ENCODE measurements at regions not wholly inside any gene's neighbourhood (a gene's known extent, or its start where the extent isn't known, plus 50 kb on each side); places are given as distances from the start of the nearest gene placed in this dataset.

DNA sequence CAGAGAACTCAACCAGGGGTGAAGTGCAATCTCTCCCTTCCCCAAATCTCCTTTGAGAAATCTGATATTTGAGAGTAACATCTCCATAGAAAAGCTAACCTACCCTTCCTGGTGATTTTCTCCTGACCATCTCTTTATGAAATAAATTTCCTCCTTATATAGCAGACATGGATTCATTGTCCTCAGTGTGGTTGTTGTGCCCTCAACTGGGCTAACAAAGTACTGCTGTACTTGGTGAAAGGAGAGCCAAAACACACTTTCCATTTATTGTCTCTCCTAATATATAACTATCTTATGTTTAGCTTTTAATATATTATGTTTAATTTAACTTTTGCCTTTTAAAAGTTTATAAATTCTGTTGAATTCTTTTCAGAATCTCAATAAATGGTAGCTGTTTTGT lies 65.1 kb upstream of the SLCO1B1 start:
- ChIA-PET CTCF (interaction anchor here in 1 of 2 donors (0.5 kb wide), 1 partner anchor 787 kb away, joined by 3 read pairs; no protein-coding TSS in a partner anchor), POLR2A (no interaction called here)
- H3K4me3 ChIP-seq (ENCODE audit: control insufficient read depth in 1 of 2, extremely low read depth in 1 of 2, low read length in 1 of 2) = no peak overlapping the region
- no peaks in the 10 kb centered on the region for H3K9me3 ChIP-seq
- H3K36me3 ChIP-seq (ENCODE audit: control insufficient read depth in 2 of 2, extremely low read depth in 1 of 2, insufficient read depth in 1 of 2, low read length in 1 of 2) = no peaks in the 10 kb centered on the region
- Mint-ChIP-seq H3K4me1 (no peaks in the 10 kb centered on the region), H3K27me3 (no peaks in the 10 kb centered on the region), H3K27ac (no peak overlapping the region), H3K4me3 (no peak overlapping the region), H3K36me3 (no peaks in the 10 kb centered on the region), H3K9me3 (peaks cover 7 to 28% (median 24%) of the 10 kb centered on the region in 3 donors)
- DNase-seq = no peak
- no peak for ATAC-seq (replicated peaks in 1 of 4)
- no peaks in the 10 kb centered on the region for H3K4me1 ChIP-seq (ENCODE audit: control insufficient read depth in 1 of 2, extremely low read depth in 1 of 2, insufficient read depth in 2 of 2, low read length in 2 of 2)
- no peak overlapping the region for H3K27ac ChIP-seq (ENCODE audit: low read length)
- H3K27me3 ChIP-seq (replicated peaks in 1 of 2; ENCODE audit: control insufficient read depth in 2 of 2, extremely low read depth in 1 of 2, insufficient read depth in 2 of 2, low read length in 1 of 2) = no peaks in the 10 kb centered on the region

DNA sequence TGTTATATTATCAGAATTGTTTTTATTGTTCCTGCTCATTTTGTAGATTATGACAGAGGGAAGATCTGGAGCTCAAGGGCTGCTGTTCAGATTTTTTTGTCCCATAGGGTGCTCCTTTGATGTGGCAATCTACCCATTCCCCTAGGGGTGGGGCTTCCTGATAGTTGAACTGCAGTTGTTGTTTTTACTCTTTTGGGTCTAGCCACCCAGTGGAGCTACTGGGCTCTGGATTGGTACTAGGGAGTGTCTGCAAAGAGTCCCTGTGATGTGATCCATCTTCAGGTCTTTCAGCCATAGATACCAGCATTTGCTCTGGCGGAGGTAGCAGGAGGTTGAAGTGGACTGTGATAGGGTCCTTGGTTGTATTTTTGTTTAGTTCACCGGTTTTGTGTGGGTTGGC lies 57.9 kb upstream of the SLCO1B1 start:
- H3K4me1 Mint-ChIP-seq = no peaks in the 10 kb centered on the region
- DNase-seq = no peak
- 100% methylated on average over 1 of the region's 2 CpGs for WGBS (ENCODE audit: insufficient coverage)
- Histone ChIP-seq H3K27ac (ENCODE audit: low read length) (no peak overlapping the region), H3K4me1 (ENCODE audit: control insufficient read depth in 1 of 2, extremely low read depth in 1 of 2, insufficient read depth in 2 of 2, low read length in 2 of 2) (no peaks in the 10 kb centered on the region), H3K36me3 (ENCODE audit: control insufficient read depth in 2 of 2, extremely low read depth in 1 of 2, insufficient read depth in 1 of 2, low read length in 1 of 2) (no peaks in the 10 kb centered on the region), H3K4me3 (ENCODE audit: control insufficient read depth in 1 of 2, extremely low read depth in 1 of 2, low read length in 1 of 2) (no peak overlapping the region), H3K9me3 (no peaks in the 10 kb centered on the region), H3K27me3 (replicated peaks in 1 of 2; ENCODE audit: control insufficient read depth in 2 of 2, extremely low read depth in 1 of 2, insufficient read depth in 2 of 2, low read length in 1 of 2) (no peaks in the 10 kb centered on the region)
- H3K36me3 Mint-ChIP-seq = no peaks in the 10 kb centered on the region
- no peaks in the 10 kb centered on the region for H3K27me3 Mint-ChIP-seq
- H3K4me3 Mint-ChIP-seq = no peak overlapping the region
- H3K27ac Mint-ChIP-seq = no peak overlapping the region
- CTCF ChIA-PET = no interaction called here
- ATAC-seq (replicated peaks in 1 of 4) = no peak
- POLR2A ChIA-PET = no interaction called here
- H3K9me3 Mint-ChIP-seq = peaks cover 3 to 21% (median 17%) of the 10 kb centered on the region in 3 donors

DNA sequence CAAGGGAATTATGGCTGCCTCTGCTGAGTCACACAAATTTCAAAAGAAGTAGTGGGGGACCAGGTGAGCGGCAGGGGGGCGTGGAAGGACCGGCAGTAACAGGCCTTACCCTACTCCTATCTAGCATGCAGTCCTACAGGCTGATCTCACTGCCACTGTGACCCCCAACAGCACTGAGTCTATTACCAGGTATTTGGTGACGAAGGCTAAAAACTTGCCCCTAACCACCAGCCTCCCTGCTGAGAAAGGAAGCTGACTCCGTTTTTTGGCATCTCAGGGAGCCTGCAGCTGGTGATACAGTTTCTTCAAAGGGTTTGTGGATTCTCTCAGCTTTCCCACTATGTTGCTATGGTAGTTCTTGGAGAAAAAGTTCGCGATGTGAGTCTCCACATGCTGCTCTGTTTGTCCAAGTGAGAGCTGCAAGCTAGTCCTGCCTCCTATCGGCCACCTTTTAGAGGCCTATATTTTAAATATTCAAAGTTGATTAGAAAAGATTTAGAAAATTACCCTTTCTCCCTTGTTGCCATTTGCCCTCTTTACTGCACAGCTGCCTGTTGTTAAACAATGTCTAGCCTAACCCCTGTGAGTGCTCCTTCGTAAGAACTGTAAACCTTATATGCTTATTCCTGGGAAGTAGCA lies 57.1 kb upstream of the SLCO1B1 start:
- H3K9me3 ChIP-seq = no peaks in the 10 kb centered on the region
- WGBS (ENCODE audit: insufficient coverage) = 82% methylated on average over 3 of the region's 9 CpGs
- no peak overlapping the region for H3K27ac ChIP-seq (ENCODE audit: low read length)
- ATAC-seq (replicated peaks in 1 of 4) (no peak), DNase-seq (no peak)
- Mint-ChIP-seq H3K9me3 (peaks cover 3 to 26% (median 18%) of the 10 kb centered on the region in 3 donors), H3K27ac (no peak overlapping the region), H3K36me3 (no peaks in the 10 kb centered on the region), H3K27me3 (no peaks in the 10 kb centered on the region), H3K4me1 (no peaks in the 10 kb centered on the region), H3K4me3 (no peak overlapping the region)
- ChIA-PET POLR2A (no interaction called here), CTCF (no interaction called here)
- no peaks in the 10 kb centered on the region for H3K4me1 ChIP-seq (ENCODE audit: control insufficient read depth in 1 of 2, extremely low read depth in 1 of 2, insufficient read depth in 2 of 2, low read length in 2 of 2)
- no peaks in the 10 kb centered on the region for H3K27me3 ChIP-seq (replicated peaks in 1 of 2; ENCODE audit: control insufficient read depth in 2 of 2, extremely low read depth in 1 of 2, insufficient read depth in 2 of 2, low read length in 1 of 2)
- H3K4me3 ChIP-seq (ENCODE audit: control insufficient read depth in 1 of 2, extremely low read depth in 1 of 2, low read length in 1 of 2) = no peak overlapping the region
- H3K36me3 ChIP-seq (ENCODE audit: control insufficient read depth in 2 of 2, extremely low read depth in 1 of 2, insufficient read depth in 1 of 2, low read length in 1 of 2) = no peaks in the 10 kb centered on the region

Measured in T-cell (primary cell).